NT2/D1 (cell line): ENCODE measurements at regions not wholly inside any gene's neighbourhood (a gene's known extent, or its start where the extent isn't known, plus 50 kb on each side); places are given as distances from the start of the nearest gene placed in this dataset.

ENCODE experiments used
- SUZ12 ChIP-seq: IDR thresholded peaks from 2 replicates; pipeline ENCODE4 v1.6.1; 2011; ENCODE audit not compliant: insufficient read length, insufficient read depth; ENCODE audit errors: extremely low read depth
- YY1 ChIP-seq: IDR thresholded peaks from 2 replicates; pipeline ENCODE4 v1.6.1; 2011; ENCODE audit not compliant: insufficient read length, insufficient read depth
- ZNF274 ChIP-seq: IDR thresholded peaks from 2 replicates; pipeline ENCODE4 v1.6.1; 2011; ENCODE audit warnings: mild to moderate bottlenecking, low read depth, low read length

- TF ChIP-seq ZNF274 (no peak), SUZ12 (no peak), YY1 (no peak)
Observed at GRCh38 chr2:14930441-14930840, 297.9 kb downstream of the LRATD1 start.
